GM18505 (cell line): ENCODE measurements at regions not wholly inside any gene's neighbourhood (a gene's known extent, or its start where the extent isn't known, plus 50 kb on each side); places are given as distances from the start of the nearest gene placed in this dataset.

Experiments
- ATAC-seq: cut with Tn5 transposase; IDR thresholded peaks from one replicate; pipeline ENCODE4 v1.9.1; 2021; ENCODE audit not compliant: unreplicated experiment
- POLR2A ChIP-seq: IDR thresholded peaks from 4 replicates; pipeline ENCODE4 v1.6.1; 2011; ENCODE audit warnings: borderline replicate concordance; ENCODE audit not compliant: insufficient read depth, insufficient read length; ENCODE audit errors: extremely low read depth

DNA sequence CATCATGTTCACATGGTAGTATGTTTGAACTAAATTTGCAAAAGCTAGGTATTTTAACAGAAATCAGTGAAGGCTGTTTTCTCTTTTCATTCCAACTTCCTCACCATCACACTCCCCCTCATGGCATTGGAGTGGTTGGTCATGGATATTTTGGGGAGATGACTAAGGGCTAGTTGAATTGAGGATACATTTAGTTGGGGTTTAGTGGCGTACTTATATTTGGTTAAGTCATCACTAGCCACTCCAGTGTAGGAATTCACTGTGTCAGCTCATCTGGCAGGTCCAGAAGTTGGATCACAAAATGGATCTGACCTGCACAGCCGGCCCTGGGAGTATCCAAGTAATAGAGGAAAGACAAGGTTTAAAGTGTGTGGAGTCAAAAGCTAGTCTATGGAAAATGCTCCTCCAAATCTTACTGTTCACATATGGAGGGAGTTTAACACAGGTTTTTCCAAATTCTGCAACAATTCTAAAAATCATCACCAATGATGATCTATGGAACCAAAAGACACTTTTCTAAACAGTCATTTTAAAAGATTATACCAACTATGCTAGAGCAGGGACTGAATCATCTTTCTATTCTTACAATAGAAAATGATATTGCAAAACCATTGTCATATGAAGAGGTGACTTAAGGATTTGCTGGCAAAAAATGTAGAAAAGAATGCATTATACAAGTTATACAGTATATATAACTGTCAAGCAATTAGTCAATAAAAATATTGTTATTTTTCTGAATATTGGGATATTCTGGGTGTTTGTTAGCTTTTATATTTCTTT lies 247.8 kb upstream of the PEX5L start:
- no peak for TF ChIP-seq POLR2A
- no peak for ATAC-seq

DNA sequence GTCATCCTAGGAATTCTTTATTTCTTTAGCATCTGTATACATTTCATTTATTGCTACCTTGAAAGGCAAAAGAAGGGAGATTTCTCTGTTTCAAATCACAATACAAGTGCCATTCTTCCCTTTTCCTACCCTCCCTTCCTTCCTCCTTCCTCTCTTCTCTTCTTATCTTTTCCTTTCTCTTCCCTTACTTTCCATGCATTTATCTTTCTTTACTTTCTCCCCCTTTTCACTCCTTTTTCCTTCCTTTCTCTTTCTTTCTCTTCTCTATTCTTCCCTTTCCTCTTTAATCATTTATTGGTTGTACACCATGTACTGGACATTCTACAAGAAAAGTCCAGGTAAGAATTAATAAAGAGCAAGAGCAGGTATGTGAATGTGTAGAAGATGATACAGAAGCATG lies 251.0 kb upstream of the PEX5L start:
- TF ChIP-seq POLR2A = no peak
- no peak for ATAC-seq

DNA sequence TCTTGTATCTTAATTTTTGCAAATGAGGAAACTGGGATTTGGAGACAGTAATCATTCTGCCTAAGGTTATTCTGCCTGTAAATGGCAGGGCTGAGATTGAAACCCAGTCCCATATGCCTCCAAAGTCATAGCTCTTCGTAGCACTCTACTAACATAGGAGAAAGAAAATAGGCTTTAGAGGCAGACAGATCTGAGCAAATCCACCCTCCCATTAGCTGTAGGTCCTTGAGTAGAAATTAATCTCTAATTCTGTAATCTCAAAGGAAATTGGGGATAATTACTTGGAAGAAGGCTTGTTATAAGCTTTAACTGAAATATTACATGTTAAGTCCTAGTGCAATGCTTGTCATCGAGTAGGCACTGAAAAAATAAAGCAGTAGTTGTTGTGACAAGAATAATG lies 252.1 kb upstream of the PEX5L start:
- no peak for ATAC-seq
- TF ChIP-seq POLR2A = no peak

- ATAC-seq = no peak
- TF ChIP-seq POLR2A = no peak
Measured at GRCh38 chr3:180290300-180290699, 253.6 kb upstream of the PEX5L start.

- no peak for ATAC-seq
- no peak for TF ChIP-seq POLR2A
Measured at GRCh38 chr3:180294282-180295027, 257.7 kb upstream of the PEX5L start.

GRCh38 chr3:180295811-180296210 lies 259.1 kb upstream of the PEX5L start:
- no peak for TF ChIP-seq POLR2A
- no peak for ATAC-seq

- ATAC-seq = no peak
- no peak for TF ChIP-seq POLR2A
Measured at GRCh38 chr3:180296971-180297370, 260.2 kb upstream of the PEX5L start.

DNA sequence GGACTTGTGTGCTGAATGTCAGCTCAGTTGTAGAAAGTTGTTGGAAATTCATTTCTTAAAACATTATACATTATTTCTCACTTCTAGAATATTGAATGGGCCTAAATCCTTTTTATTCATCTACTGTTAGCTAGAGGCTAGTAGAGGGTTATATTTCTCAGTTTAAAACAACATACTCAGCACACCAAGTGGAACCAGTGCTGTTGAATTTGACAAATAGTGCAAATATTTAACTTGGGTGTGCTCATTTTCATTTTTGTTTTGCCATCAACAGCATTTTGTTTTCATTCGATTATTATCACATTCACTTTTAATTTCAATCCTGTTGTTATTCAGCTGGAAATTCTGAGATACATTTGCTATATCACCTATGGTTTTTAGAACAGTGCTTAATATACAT lies 269.4 kb upstream of the PEX5L start:
- no peak for ATAC-seq
- no peak for TF ChIP-seq POLR2A

DNA sequence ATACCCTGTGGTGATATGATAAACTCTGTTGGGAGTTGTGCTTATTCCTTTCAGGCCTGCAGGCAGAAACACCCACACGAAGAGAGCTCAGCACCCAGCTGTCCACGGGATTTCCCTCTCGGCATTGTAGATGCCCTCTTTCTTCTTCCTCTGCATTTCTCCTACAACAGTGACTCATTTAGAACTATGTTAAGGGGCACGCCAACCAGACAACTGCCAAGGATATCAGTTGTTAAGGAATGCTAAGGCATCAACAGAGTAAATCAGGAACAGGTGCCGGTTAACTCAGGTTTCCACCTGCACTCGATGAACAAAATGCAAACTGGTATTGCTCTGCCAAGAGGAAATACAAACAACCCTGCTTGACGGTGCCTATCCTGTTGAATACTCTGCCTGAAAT lies 270.0 kb upstream of the PEX5L start:
- TF ChIP-seq POLR2A = no peak
- no peak for ATAC-seq

- no peak for TF ChIP-seq POLR2A
- ATAC-seq = no peak
Measured at GRCh38 chr3:180311242-180311641, 274.5 kb upstream of the PEX5L start.

DNA sequence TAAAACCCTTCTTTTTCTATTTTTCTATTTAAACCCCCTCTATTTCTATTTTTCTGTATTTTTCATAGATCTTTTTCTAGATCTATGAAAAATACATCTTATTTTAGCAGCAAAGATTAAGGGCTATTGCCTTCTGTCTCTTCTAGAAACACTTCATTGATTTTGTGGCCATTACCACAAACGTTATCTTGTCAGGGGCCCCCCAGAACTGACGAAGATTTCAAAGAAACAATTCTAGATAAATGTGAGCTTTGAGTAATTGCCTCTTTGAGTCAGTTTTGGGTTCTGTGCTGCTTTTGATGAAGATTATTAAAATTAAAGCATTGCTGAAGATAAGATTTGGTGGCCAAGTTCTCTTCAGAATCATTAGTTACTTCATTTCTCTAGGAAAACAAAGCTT lies 279.6 kb upstream of the PEX5L start:
- no peak for TF ChIP-seq POLR2A
- no peak for ATAC-seq

DNA sequence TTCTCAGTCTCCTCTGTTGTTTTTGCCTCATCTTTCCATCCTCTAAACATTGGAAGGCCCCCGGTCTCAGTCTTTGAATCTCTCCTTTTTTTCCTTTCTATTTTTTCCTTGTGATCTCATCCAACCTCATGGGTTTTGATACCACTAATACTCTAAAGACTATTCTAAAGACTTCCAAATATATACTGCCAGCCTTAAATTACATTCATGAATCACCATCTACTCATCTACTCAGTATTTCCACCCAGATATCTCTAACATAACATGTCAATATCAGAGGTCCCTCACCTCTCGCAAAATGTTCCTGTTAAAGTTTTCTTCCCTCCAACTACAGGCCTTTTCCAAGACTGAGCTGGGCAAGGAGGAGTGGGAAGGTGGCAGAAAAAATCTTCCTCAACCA lies 282.5 kb upstream of the TTC14 start:
- ATAC-seq = no peak
- no peak for TF ChIP-seq POLR2A

GRCh38 chr3:180320631-180321030 lies 281.3 kb upstream of the TTC14 start:
- no peak for ATAC-seq
- TF ChIP-seq POLR2A = no peak

- no peak for TF ChIP-seq POLR2A
- ATAC-seq = no peak
Measured at GRCh38 chr3:180321534-180321933, 280.4 kb upstream of the TTC14 start.
